ENCODE measurements at regions not wholly inside any gene's neighbourhood (a gene's known extent, or its start where the extent isn't known, plus 50 kb on each side); places are given as distances from the start of the nearest gene placed in this dataset.

GRCh38 chr13:60655256-60655655, 258.2 kb downstream of the TDRD3 start:
- H3K4me3 ChIP-seq (ENCODE audit: low read depth, low read length): no peak overlapping the region
- no peak for TF ChIP-seq CTCF (conservative IDR thresholded peaks at IDR 0.05; ENCODE audit: low read depth, low read length)
- DNase-seq (ENCODE audit: low read depth): no peak

GRCh38 chr13:60654415-60654814, 257.4 kb downstream of the TDRD3 start:
- DNase-seq (ENCODE audit: low read depth): no peak

GRCh38 chr13:60647547-60647946, 250.5 kb downstream of the TDRD3 start:
- no peak for TF ChIP-seq CTCF (conservative IDR thresholded peaks at IDR 0.05; ENCODE audit: low read depth, low read length)
- DNase-seq (ENCODE audit: low read depth): no peak
- H3K4me3 ChIP-seq (ENCODE audit: low read depth, low read length): no peak overlapping the region

More at GRCh38 chr13:60654415-60654814, 257.4 kb downstream of the TDRD3 start:
- peak; percentile 82 for TF ChIP-seq CTCF (conservative IDR thresholded peaks at IDR 0.05; ENCODE audit: low read depth, low read length)
- no peak overlapping the region for H3K4me3 ChIP-seq (ENCODE audit: low read depth, low read length)

- DNase-seq (ENCODE audit: low read depth): no peak
- no peak overlapping the region for H3K4me3 ChIP-seq (ENCODE audit: low read depth, low read length)
- TF ChIP-seq CTCF (conservative IDR thresholded peaks at IDR 0.05; ENCODE audit: low read depth, low read length): no peak
Observed at GRCh38 chr13:60646620-60647019, 249.6 kb downstream of the TDRD3 start.

- TF ChIP-seq CTCF (conservative IDR thresholded peaks at IDR 0.05; ENCODE audit: low read depth, low read length): no peak
- H3K4me3 ChIP-seq (ENCODE audit: low read depth, low read length): no peak overlapping the region
- DNase-seq (ENCODE audit: low read depth): peak; percentile 52
Observed at GRCh38 chr13:60645676-60646075, 248.7 kb downstream of the TDRD3 start.

- no peak for TF ChIP-seq CTCF (conservative IDR thresholded peaks at IDR 0.05; ENCODE audit: low read depth, low read length)
- H3K4me3 ChIP-seq (ENCODE audit: low read depth, low read length): no peak overlapping the region
- no peak for DNase-seq (ENCODE audit: low read depth)
Observed at GRCh38 chr13:60642552-60642951, 245.5 kb downstream of the TDRD3 start.

- H3K4me3 ChIP-seq (ENCODE audit: low read depth, low read length): no peak overlapping the region
- DNase-seq (ENCODE audit: low read depth): no peak
- no peak for TF ChIP-seq CTCF (conservative IDR thresholded peaks at IDR 0.05; ENCODE audit: low read depth, low read length)
Observed at GRCh38 chr13:60629158-60629557, 232.1 kb downstream of the TDRD3 start.
